GM20000 (cell line): ENCODE measurements at regions not wholly inside any gene's neighbourhood (a gene's known extent, or its start where the extent isn't known, plus 50 kb on each side); places are given as distances from the start of the nearest gene placed in this dataset.
A peak's percentile ranks its signal among the peaks of the same experiment; 100 is the strongest.

Source experiments
- DNase-seq: peaks from one replicate; pipeline ENCODE4 v3.0.0; 2012; ENCODE audit warnings: low spot score
- CTCF ChIP-seq: IDR thresholded peaks from 2 replicates; pipeline ENCODE4 v1.5.1; 2012; ENCODE audit warnings: mild to moderate bottlenecking, control low read depth; ENCODE audit errors: extremely low read depth, missing control alignments

- no peak for TF ChIP-seq CTCF
- DNase-seq: peak; percentile 46
Observed at GRCh38 chr20:17859002-17859615, 109.5 kb downstream of the SNX5 start.

DNA sequence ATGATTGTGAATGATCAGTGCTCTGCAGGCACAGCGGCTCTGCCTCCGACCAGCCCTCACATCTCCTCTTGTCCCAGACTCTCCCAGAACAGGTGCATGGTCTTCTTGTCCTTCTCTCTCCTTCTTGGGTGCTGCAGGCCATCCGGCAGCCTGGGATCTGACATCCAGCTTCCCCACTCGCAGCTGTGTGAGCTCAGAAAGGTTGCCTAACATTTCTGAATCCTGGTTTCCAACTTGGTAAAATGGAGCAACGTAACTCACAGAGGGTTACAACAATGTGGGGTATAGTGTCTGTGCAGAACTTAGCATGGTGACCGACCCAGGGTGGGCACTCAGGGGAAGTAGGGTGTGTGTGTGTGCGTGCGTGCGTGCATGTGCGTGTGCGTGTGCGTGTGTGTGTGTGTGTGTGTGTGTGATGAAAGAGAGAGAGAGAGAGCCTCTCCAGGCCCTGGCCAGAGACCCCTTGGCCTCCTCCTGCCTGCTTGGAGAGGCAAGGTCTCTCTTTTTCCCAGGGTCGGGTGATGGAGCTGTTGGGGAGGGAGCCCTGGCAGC is 110.1 kb downstream of the SNX5 start:
- TF ChIP-seq CTCF: no peak
- DNase-seq: no peak

DNA sequence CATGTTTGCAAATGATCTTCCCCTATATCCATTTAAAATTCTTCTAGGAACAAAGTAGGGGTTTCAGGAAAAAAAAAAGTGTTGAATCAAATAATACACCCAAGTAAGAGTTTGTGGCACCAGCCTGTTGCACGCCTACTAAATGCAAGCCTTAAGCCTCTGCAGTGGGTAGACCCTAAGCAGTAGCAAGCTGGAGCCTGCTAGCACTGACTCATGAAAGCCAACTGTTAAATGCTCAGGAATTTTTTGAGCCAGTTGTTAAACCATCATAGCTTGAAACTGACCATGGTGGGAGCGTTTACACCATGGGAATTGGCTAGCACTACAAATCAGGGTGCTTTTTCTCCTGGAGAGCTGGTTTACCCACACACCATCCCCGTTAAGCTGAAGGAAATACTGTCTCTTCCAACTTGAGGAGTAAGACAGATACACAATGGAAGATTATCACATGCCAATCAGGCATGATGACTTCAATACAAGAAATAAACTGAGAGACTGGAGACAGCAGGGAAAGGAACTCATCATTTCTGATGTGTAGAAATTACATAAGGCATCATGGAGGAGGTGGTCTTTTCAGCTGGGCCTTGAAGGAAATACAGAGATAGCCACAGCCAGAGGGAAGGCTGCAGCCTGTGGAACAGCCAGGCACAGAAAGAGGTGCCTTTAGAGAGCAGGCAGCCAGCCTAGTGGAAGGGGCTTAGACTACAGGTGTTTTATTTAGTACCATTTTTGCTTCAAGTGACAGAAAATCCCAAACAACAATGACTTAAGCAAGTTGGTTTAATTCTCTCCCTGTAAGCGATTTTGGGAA is 110.8 kb downstream of the SNX5 start:
- TF ChIP-seq CTCF: no peak
- no peak for DNase-seq

DNA sequence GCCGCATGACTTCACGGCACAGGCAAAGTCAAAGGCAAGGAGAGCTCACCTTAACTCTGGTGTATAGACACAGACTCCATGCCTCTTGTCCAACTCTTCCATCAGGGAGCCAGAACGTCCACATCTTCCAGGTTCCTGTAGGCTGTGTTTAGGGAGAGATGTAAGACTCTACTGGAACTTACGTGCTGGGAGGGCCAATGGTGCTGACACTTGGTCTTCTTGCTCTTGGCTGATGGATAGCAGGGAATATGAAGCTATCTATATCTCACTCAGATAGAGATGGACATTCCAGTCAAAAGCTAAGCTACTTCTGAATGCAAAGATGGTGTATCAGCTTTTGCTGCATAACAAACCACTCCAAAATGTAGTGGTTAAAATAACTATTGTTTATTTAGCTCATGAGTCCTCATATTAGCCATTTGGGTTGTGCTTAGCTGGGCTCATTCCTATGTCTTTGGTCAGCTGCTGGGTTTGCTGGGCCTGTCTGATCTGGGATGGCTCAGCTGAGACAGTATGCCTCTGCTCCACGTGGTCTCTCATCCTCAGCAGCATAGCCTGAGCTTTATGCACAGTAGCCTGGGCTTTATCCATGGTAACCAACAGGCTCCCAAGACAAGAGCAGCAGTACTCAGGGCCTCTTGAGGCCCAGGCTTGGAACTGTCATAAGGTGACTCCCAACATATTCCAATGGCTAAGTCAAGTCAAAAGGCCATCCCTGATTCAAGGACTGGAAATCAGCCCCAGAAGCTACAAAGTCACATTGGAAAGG is 111.6 kb downstream of the SNX5 start:
- DNase-seq: no peak
- no peak for TF ChIP-seq CTCF

DNA sequence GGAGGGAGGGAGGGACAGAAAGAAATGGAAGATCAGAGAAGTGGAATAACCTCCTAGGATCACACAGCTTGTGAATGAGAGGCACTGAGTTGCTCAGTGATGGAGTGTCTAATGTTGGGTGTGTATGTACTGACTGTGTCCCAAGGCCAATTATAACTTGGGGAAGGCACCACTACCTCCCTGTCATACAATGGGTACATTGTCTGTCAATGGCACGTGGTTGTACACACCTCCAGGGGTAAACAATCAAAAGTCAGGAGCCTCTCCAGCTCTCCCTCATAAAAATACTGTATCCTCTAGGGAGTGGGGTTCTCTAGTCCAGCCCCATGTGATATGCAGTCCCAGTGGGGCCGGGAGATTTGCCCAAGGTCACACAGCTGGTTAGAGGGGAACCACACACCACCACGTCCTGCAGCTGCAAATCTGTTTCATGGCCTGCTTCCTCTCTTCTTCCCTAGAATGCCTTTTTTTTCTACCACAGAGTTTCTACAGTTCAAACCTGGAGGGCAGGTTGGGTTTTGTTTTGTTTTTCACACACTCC is 112.5 kb downstream of the SNX5 start:
- DNase-seq: peak; percentile 69

DNA sequence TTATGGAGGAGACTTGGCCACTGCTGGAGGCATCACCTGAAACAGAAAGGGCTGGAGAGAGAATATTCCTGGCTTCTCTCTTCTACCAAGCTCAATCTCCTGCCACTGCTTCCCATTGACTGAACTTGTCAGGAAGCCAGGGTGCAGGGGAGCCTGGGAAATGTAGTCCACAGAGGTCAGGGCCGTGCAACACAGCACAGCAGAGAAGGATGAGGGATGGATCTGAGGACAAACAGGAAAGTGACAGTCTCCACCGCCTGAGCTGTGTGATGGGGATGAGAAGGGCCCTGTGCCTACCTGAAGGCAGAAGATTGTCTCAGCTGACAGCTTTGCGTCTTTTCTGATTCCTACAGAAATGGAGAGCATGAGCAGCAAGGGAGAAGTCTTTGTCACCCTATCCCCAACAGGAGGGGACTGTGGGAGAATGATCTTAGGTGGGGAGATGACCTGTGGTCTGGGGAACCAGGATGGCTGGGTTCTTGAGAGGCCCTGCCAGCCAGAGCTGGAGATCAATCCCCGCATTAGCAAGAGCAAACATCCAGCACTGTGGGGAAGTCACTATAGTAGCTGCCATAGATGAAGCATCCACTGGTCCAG is 114.2 kb downstream of the SNX5 start:
- no peak for DNase-seq
- no peak for TF ChIP-seq CTCF

More for the DNA sequence above, 112.5 kb downstream of the SNX5 start:
- no peak for TF ChIP-seq CTCF
